GM18951 (cell line): ENCODE measurements at regions not wholly inside any gene's neighbourhood (a gene's known extent, or its start where the extent isn't known, plus 50 kb on each side); places are given as distances from the start of the nearest gene placed in this dataset.

ENCODE experiments used
- POLR2A ChIP-seq: IDR thresholded peaks from 4 replicates; pipeline ENCODE4 v1.6.1; 2011; ENCODE audit warnings: mild to moderate bottlenecking; ENCODE audit not compliant: insufficient read length, insufficient read depth; ENCODE audit errors: extremely low read depth
- in situ Hi-C: fragments of 300-500 bp; cut with MboI; formaldehyde crosslinking; loops from one replicate; pipeline ENCODE4 v1.12.0; 2022; ENCODE audit warnings: low sequenced_read_pairs, mixed read lengths, inconsistent platforms; ENCODE audit not compliant: unreplicated experiment

GRCh38 chr6:148247386-148248063, 95.1 kb upstream of the SASH1 start:
- in situ Hi-C loops, result no loop called here
- TF ChIP-seq POLR2A, result no peak

GRCh38 chr6:148249160-148249559, 93.5 kb upstream of the SASH1 start:
- in situ Hi-C loops, result no loop called here
- no peak for TF ChIP-seq POLR2A

- in situ Hi-C loops, result no loop called here
- no peak for TF ChIP-seq POLR2A
Observed at GRCh38 chr6:148249679-148250375, 92.8 kb upstream of the SASH1 start.

DNA sequence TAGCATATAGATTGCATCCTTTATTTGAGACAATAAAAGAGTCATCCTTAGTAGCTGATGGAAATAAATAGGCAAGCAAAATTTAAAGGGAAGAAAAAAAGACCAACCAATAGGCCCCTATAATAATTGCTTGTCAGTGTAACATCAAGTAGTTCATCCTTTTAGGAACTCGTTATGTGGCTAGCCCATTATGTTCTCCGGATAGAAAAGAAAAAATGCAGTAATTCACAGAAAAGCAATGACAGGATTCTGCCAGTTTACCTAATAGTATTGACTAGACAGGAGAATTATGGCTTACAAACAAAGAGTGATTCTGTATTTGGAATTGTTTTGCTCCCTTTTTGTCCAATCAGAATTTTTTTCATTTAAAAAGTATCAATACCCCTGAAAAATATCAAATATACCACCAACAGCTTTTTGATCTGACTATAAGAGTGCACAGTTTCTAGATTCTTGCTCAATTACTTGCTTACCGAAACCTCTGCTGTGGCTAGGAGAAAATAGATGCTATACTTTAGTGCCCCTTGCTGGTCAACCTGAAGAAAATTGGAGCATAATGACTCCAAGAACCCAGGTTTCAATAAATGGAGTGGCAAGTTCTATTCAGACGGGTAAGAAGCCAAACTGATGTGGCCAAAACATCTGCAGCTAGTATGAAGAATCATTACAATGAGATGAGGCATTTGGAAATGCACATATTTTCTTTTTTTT, 91.5 kb upstream of the SASH1 start:
- in situ Hi-C loops, result no loop called here

GRCh38 chr6:148251891-148252290, 90.7 kb upstream of the SASH1 start:
- in situ Hi-C loops, result no loop called here
- TF ChIP-seq POLR2A, result no peak

More for the DNA sequence above, 91.5 kb upstream of the SASH1 start:
- TF ChIP-seq POLR2A, result no peak

DNA sequence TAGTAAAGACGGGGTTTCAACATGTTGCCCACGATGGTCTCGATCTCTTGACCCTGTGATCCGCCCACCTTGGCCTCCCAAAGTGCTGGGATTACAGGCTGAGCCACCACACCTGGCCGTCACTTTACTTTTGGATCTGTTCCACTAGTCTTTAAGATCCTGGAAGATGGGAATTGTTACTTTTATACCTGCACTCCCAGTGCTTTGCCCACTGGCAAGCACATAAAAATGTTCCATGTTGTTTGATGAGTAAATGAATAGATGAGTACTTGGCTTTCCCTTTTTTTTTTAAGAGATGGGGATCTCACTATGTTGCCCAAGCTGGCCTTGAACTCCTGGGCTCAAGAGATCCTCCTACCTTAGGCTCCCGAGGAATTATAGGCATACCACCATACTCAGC, 84.8 kb upstream of the SASH1 start:
- no peak for TF ChIP-seq POLR2A
- in situ Hi-C loops, result no loop called here

DNA sequence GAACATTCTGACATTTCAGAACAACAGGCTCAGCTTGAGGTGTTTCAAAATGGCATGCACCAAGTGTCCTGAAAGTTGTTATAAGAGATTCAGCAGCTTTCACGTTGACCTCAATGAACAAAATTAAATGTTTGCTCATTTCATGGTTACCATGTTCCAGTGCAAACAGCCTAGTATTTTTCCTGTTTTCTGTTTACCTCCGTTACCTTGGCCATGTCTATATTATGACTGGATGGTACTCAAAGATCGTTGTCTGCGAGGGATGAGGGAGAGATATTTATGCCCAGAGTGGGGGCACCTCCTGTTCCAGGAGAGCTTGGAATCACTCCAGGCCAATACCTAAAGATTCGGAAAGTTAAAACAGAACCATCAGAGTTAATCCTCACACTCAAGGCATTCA, 83.8 kb upstream of the SASH1 start:
- TF ChIP-seq POLR2A, result no peak
- in situ Hi-C loops, result no loop called here

GRCh38 chr6:148261470-148261869, 81.2 kb upstream of the SASH1 start:
- in situ Hi-C loops, result no loop called here

DNA sequence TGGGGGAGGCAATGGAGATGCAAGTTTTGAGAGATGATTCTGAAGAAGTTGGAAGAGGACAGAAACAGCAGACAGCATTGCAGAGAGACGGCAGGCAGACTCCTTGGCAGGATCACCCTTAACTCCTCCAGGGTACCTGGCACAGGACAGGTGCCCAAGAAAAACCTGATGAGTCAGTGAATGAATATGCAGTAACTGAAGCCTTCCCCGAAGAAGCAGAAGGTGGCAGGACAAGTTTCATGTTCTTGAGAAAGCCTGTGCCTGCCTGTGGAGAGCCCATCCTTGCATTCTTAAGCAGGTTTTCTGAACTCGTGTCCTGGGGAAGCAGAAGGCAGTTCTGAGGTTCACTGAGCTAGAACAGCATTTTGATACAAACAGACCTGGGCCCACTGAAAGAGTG, 79.6 kb upstream of the SASH1 start:
- TF ChIP-seq POLR2A, result no peak
- in situ Hi-C loops, result no loop called here

More at GRCh38 chr6:148261470-148261869, 81.2 kb upstream of the SASH1 start:
- no peak for TF ChIP-seq POLR2A

DNA sequence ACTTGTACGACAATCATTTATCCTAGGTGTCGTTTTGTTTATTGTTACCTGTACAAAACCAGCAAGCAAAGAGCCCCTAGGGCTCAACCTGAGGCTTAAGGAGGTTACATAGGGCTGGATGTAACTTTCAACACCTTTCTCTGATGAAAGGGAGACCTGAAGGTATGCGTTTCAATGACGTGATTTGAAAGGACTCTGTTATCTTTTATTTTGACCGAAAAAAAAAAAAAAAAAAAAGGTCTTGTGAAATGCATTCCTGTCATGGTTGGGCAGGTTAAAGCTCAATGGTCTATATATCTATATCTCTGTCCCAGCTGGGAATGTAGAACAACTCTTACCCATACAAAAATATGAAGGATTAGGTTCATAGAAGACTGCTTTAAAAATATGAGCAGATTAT, 78.7 kb upstream of the SASH1 start:
- no peak for TF ChIP-seq POLR2A
- in situ Hi-C loops, result no loop called here

DNA sequence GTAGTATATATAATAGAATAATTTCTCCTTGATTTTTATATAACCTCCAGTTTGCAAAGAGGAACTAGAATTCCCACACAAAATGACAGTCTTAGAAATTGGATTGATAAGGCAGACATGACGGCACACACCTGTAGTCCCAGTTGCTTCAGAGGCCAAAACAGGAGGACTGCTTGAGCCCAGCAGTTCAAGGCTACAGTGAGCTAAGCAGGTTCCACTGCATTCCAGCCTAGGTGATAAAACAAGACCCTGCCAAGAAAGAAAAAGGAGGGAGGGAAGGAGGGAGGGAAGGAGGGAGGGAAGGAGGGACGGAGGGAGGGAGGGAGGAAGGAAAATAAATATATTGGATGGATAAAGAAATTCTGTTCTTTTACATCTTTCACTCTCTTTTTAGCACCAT, 77.6 kb upstream of the SASH1 start:
- in situ Hi-C loops, result no loop called here
- no peak for TF ChIP-seq POLR2A

DNA sequence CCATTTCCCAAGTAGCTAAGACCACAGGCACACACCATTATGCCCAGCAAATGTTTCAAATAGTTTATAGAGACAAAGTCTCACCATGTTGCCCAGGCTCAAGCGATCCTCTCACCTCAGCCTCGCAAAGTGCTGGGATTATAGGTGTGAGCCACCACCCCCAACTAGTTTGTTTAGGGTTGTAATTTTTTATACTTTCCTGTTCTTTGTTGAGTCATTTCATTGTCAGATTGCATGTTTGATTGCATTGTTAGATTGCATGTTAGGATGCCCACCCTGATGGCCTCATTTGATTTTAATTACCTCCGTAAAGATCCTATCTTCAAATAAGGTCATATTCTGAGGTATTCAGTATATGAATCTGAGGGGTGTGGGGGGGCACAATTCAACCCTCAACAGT, 73.3 kb upstream of the SASH1 start:
- TF ChIP-seq POLR2A, result no peak
- in situ Hi-C loops, result no loop called here

GRCh38 chr6:148271711-148272439, 70.8 kb upstream of the SASH1 start:
- no peak for TF ChIP-seq POLR2A
- in situ Hi-C loops, result no loop called here
